NCI-H2029 treated with DMSO at 0.1 percent for 48 hours (cell line): ENCODE measurements at regions not wholly inside any gene's neighbourhood (a gene's known extent, or its start where the extent isn't known, plus 50 kb on each side); places are given as distances from the start of the nearest gene placed in this dataset.

ENCODE experiments used
- DNase-seq: peaks from one replicate; lab custom pipeline; 2025; lab: John Stamatoyannopoulos, UW

DNA sequence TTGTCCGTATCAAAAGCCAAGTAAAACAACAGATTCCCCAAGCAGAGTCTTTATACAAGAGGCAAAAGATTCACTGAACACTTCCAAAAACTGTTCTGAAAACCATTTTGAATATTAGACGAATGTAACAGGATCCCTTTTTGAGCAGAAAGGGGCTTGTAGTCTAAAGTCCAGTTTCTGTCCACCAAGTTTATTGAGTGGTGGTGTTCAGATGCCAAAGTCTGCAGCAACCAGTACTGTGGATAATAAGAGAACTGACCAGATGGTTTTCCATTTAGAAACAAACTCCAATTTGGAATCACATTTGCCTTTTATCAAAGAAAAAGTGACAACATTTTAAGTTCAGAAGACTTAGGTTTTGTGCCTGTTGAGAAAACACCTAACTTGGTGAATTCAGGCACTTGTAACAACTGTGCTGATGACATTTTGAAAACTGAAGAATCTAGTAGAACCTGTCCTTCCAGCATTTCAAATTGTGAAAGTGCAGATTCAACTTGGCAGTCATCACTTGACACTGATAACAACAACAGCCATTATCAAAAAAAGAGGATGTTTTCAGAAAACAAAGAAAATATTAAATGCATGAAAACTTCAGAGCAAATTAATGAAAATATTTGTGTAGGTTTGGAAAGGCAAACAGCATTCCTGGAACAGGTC, 217.1 kb downstream of the CSNK2A3 start:
- DNase-seq, result no peak

DNA sequence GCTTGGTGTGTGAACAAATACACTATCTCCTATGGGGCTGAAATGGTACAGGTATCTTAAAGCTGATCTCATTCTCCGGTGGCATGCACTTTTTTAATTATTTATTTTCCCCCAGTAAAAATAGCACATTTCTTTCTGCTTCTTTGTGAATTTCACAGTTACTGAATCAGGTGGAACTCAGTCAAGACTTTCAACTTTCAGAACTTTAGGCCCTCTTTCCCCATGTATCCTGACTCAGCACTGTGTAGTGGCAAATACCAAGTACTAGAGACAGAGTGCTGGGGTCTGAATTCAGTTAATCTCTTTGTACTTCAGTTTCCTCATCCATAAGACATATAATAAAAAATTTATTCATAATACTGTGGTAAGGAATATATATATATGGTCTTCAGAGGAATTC, 223.9 kb downstream of the CSNK2A3 start:
- DNase-seq, result no peak

DNA sequence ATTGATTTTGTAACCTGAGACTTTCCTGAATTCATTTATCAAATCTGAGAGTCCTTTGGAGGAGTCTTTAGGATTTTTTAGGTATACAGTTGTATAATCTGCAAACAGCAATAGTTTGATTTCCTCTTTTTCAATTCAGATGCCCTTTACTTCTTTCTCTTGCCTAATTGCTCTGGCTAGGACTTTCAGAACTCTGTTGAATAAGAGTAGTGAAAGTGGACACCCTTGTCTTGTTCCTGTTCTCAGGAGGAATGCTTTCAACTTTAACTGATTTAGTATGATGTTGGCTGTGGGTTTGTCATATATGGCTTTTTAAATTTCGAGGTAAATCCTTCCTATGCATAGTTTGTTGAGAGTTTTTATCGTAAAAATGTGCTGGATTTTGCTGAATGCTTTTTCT, 227.4 kb downstream of the CSNK2A3 start:
- no peak for DNase-seq

DNA sequence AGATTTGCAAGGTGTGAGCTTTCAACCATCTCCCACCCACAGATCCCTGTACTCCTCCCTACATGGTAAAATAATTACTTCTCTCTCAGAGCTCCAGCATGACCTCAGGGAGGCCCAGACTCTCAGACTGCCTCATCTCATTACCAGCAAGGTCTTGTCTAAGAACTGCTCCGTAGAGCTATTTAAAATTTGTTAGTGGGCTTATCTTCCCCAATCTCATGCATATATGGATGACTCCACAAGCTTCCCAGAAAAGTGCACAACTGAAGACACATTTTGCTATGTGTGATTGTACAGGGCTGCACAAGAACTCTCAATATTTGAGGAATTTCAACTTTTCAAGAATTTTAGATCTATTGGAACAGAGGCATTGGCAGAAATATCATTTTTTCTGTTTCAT, 230.3 kb downstream of the CSNK2A3 start:
- DNase-seq, result no peak

DNA sequence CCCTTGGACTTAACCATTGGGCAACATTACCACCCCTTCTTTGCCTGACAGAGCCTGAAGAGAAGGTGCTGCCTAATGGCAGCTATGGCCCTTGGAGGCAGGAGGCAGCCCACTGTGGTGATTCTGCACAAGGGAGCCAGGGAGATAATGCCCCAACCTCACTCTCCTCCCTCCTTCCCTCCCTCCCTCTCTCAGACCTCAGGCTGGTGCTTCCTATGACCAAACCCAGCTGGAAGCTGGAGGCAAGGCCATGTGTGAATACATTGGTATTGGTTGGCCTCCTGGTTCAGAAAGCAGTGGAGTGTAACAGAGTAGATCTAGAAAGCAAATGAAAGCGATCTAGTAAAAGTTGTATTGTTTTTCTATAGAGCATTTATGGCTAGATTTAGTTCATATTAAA, 233.1 kb downstream of the CSNK2A3 start:
- no peak for DNase-seq

DNA sequence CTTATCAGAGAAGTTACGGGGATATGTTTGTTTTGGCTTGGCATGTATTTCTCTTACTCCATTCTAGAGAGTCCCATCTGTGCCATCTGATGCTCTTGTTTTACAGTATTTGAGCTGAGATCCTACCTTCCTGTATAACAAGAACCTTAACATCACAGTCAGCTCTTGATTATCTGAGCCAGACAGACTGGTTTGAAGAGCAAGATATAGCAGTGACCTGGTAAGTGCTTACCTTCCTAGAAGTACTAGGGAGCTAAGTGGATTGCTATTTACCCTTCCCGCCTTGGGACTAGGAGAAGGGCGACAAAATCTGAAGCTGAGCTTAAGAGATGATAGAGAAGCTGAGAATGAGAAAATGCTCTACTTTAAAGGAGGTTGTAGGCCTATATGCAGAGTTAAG, 235.3 kb downstream of the CSNK2A3 start:
- DNase-seq, result peak; percentile 66

DNA sequence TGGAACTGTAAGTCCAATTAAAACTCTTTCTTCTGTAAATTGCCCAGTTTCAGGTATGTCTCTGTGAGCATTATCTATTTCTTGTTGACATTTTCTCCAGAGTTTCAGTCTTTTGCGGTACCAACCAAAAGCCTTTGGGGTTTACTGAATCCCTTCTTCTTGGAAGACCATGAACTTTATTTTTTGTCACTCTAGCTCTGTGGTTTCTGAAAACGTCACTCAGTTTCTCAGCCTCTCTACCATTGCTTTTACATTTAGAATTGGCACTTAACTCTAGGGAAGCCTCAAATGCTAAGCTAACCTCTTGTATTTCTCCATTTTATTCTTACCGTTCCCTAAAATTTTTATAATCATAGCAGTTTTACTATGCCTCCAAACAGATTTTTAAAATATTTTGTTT, 237.6 kb downstream of the CSNK2A3 start:
- DNase-seq, result no peak

DNA sequence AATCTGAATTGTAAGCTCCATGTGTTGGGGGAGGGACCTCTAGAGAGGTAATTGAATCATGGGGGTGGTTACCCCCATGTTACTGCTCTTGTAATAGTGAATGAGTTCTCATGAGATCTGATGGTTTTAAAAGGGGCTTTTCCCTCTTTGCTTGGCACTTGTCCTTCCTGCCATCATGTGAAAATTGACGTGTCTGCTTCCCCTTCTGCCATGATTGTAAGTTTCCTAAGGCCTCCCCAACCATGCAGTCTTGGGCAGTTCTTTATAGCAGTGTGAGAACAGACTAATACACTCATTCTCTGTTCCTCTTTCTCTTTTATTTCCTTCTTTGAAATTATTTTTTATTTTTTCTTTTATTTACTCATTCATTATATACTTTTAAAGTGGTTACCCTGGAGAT, 239.4 kb downstream of the CSNK2A3 start:
- DNase-seq, result no peak

DNA sequence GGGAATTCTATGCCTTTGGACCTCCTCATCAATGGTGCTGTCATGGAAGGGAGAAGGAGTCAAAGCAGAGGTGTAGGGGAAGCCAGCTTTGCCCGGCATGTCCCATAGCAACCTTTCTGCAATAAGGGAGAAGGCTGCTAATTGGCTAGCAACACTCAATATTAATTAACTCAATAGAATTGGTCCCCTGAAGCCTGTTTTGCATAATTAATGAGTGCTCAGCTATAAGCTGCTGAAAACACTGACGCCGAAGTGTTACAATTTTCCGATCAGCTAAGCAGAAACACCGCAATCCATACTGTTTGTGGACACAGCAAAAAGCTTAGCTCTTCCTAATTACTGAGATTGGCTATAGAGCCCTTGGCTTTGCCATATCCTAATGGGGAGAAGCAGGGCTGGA, 245.0 kb downstream of the CSNK2A3 start:
- DNase-seq, result no peak

DNA sequence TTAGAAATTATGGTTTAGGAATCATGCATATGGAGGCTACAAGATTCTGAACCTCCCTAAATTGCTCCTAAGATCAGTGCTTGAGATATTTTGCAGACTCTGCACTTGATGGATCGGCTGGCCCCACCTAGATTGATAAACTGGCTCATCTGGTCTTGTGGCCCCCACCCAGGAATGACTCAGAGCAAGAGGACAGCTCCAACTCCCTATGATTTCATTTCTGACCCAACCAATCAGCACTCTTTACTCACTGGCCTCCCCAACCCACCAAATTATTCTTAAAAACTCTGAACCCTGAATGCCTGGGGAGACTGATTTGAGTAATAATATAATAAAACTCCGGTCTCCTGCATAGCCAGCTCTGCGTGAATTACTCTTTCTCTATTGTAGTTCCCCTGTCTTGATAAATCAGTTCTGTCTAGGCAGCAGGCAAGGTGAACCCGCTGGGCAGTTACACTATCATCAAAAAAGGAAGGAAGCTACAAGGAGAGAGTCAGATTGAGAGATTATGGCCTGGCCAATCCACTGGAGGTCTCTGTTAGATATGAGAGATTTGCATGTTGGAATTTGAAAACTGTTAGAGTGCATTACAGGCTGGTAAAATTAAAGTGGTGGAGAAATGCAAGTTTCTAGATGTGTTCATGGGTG, 245.8 kb downstream of the CSNK2A3 start:
- no peak for DNase-seq

DNA sequence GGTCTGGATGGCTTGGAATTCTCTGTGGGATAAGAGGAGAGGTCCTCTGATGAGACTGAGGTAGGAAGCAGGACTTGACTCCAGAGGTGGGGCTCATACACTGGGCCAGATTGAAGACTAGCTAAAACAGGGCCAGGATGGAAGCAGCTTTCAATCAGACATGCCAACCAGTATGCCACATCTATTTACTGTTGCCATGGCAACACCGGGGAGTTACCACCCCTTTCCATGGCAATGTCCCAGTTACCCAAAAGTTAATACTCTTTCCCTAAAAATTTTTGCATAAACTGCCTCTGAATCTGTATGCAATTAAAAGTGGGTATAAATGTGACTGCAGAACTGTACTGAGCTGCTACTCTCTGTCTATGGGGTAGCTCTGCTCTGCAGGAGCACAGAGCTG, 247.5 kb upstream of the ZBED5 start:
- DNase-seq, result no peak

DNA sequence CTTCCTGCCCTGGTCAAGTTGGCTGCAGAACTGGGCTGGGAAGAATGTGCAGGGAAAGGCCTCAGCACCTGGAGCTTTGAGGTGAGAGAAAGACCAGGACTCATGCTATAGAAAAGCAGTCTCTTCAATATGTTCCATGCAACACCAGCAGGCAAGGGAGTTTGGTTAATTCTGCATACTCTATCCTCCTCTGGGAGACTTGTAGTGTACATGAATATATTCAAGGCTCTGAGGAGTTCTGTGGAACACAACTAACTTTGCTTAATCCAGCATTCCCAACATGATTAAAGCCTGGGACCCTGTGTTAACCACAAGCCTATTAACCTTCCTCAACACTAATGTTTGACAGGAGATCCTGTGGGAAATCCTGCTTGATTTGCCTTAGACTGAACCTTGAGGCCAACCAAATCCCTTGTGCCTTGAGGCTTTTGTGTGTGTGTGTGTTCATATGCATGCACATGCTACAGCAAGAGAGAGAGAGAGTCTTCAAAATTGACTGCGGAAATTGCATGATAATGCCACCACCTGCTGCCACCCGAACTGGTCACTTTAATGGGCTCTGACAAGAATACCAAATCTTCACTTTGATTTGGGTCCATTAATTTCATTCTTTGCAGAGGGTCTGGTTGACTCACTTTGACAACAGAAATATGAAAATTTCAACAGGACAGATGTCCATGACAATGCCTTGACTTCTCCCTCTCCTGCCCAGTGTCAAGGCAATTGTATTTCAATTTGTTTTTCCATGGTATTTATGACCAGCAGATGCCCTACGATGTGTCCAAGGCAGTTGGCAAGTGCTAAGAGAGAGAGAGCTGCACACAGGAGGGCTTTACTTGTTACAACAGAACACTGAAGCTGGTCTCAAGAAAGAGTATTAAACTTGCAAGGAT, 238.2 kb upstream of the ZBED5 start:
- DNase-seq, result no peak

DNA sequence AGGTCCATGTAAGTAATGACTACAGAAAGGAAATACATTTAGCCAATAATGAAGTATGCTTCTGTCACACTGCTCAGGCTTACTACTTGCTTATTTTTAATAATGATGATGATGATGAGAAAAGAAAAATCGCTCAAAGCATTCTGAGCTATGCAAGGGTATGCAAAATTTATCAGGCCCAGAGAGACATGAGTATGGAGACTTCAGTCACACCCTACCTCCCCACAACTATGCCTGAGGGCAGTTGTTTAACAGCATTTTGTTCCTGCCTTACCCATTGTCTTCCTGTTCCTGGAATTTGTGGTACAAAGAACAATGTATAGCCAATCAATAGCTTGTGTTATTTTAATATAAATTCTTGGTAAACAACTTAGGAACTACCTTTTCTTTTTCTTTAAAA, 232.6 kb upstream of the ZBED5 start:
- no peak for DNase-seq

DNA sequence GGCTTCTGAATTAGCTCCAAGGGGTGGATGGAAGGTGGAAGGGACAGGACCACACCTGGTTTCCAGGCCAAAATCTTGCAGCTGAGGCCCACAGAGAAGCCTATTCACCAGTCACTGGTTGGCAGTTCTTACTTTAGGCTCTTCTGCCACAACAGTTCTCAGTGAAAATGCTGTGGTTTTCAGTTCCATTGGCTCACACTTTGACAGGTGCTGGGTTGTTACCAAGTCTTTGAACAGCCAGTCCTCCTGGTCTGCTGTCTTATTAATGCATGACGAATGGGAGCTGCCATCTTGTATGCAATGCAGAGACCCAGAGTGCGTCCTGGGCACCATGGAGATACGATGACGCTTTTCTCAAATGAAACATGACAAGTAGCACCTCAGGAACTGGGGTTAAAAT, 232.0 kb upstream of the ZBED5 start:
- DNase-seq, result no peak

DNA sequence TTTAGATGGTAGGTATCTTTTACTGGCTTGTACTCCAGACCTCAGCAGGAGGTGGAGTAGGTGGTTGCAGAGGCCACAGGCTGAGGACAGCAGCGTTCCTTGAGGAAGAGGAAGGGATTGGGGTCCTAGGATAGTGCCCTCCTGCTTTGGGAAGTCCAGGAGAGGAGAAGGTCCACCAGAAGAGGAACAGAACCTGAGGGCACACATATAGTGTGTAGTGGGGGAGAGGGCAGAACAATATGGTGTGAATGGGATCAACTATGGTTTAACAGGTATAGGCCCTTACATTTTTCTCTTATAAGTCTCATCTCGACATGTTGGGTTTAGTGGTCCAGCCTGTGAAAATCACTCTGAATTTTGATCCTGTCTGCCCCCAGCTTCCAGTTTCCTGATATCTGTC, 229.1 kb upstream of the ZBED5 start:
- no peak for DNase-seq

DNA sequence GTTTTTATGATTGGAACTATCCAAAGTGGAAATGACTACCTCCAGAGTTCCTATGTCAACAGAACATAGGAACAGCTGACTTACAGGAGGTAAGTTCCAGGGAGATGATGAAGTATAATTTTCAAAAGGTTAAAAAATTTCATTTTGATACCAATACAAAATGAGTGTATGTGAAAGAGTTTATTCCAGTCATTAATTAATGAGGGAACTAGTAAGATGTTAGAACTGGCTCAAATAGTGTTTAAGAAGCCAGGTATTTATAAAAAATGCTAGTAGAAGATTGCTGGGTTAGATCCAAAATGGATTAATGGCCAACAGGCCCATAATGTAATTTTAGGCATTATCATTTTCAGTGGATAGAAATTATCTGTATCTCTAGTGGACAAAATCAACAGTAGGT, 227.7 kb upstream of the ZBED5 start:
- DNase-seq, result no peak

DNA sequence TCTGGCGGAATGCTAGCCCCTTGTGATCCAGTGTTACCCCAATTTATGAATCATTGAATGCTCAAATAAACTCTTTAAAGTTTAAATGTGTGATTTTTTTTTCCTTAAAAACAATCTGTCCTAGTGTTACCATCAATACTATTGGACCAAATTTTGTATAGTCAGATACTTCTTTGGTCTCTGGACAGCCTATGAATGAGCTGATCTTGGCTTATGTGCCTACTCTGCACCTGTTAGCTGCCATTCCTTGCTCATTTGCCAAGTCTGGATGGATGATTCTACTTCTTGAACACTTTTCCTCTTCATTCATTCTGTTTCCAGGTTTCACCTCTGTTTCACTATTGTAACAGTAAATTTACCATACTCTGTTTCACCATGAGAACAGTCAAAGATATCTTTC, 226.5 kb upstream of the ZBED5 start:
- DNase-seq, result no peak

DNA sequence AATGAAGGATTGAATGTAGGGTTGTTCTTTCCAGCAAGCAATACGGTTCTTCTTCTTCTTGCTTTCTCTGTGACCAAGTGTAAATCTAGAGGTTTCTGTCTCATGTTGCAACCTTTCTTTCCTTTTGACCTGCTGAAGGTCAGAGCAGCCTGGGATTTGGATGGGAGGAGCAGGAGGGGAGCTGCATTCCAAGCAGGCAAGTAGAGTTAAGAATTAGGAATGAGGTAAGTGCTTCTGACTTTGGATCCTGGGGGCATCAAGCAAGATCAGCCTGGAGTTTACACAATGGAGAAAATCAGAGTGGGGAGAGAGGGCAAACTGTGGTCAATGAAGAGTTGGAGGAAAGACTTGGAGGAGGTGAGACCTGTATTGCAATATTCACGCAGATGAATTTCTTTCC, 225.6 kb upstream of the ZBED5 start:
- DNase-seq, result no peak

DNA sequence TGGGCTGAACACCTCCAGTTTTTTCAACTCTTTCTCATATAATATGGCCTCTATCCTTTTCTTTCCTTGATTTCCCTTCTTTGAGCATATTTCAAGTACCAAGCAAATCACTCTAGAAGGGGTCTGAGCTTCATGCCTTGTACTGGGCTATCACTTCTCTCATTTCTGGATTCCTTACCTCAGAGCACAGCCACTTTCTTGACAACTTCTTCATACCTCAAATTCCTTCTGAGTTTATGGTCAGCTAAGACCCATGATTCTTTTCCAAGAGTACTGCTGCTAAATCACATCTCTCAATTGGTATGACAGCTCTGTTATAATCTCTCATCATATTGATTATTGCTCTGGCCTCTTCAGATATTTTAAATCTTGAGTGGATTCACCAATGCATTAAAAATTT, 224.8 kb upstream of the ZBED5 start:
- DNase-seq, result no peak

DNA sequence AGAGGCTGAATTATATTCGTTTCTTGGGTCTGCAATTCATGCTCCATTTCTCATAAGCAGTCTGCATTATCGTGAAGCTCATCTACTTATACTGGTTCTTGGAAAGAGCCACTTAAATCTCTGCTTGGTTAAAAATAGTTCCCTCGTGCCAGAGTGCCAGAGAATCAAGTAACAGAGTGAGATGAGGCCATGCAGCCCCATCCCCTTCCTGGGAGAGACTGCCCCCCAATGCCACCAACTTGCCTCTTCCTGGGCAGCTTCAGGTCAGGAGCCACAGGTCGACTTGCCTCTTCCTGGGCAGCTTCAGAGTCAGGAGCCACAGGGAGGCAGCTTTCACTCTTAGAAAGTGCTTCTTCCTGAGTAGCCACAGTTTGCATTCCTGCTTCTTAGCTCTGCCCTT, 223.9 kb upstream of the ZBED5 start:
- DNase-seq, result no peak

DNA sequence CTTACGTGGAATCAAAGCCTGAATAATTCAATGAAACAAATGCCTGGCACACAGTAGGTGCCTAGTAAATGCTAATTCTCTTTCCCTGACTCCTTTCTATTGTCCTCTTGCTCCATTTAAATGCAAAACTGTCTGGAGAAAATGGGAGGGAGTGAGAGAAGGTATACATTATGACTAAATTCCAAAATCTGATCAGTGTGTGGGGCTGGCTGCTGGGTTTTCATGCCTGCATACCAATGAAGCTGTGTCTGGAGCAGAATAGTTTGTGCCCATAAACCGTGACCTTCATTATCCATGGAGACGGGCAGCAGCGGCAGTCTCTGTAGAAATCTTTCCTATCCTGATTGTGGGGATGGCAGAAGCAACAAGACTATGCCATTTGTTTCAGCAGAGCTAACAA, 223.4 kb upstream of the ZBED5 start:
- DNase-seq, result no peak

DNA sequence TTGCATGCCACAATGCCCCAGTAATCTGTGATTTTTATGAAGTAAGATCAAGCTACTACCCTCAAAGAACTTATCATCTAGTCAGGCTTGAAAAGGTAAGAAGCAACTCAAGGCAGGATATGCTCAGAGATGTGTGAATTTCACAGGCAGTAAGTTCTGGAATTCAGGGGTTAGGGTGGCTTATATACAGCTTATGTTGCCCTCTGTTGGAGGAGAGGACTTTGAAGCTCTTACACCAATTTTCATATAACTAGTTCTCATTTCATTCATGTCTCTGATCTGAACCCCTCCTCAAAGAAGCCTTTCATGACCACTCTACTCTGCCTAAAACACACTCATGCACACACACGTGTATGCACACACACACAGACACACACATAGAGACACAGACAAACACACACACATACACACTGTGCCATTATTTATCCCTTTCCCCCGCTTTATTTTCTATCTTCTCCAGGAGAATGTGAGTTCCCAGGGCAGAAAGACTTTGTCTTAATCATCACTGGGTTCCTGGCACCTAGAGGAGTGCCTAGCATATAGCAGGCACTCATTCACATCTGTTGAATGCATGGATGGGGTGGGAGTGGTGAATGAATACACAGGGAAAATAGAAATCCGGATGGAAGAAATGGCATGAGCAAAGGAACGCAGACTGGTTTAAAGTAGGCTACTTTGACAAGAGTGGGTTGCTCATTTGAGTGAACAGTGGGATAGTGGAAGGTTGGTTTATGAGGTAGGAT, 220.7 kb upstream of the ZBED5 start:
- no peak for DNase-seq

DNA sequence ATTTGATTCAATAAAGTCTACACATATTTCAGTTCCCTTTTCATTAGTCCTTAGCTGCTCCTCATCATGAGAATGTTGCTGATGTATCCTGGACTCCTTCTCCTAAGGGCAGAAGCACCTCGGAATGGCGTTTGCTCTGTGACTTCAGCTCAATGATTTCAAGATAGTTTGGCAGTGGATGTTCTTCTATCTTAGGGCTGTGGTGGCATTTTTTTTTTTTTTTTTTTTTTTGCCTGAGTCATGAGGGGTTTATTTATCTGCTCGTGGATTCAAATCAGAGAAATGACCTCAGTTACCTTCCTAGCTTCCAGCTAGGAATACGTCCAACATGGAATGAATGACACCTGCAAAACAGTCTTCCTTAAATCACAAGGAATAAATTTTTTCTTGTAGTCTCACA, 220.0 kb upstream of the ZBED5 start:
- DNase-seq, result no peak
